HepG2 (cell line): ENCODE measurements at regions not wholly inside any gene's neighbourhood (a gene's known extent, or its start where the extent isn't known, plus 50 kb on each side); places are given as distances from the start of the nearest gene placed in this dataset.

Experiments
- ATAC-seq: fragments of 200-7000 bp; cut with Tn5 transposase; 3 replicates; pipeline ENCODE4 v1.9.1; 2020; ENCODE audit warnings: mild to moderate bottlenecking, moderate library complexity
- BruUV-seq: library from RNA; stranded (reverse); fragments of 400-500 nt; replicated peaks from 2 replicates; lab custom pipeline; 2021; lab: Mats Ljungman, UMichigan
- CTCF ChIA-PET: fragments of 300-600 bp; formaldehyde crosslinking; extraction: SDS; loops from one replicate; lab custom pipeline; 2021; ENCODE audit warnings: low total read pairs, inconsistent platforms, low intra/inter-chr PET ratio; lab: Yijun Ruan, JAX
- POLR2A ChIA-PET: fragments of 350-600 bp; sonication (Branson Sonifier 250); formaldehyde crosslinking; loops from one replicate; lab custom pipeline; 2020; ENCODE audit warnings: antibody characterized with exemption, inconsistent platforms; lab: Yijun Ruan, JAX
- DNase-seq: peaks from one replicate; pipeline ENCODE4 v3.0.0-alpha.2; 2015; ENCODE audit warnings: low spot score
- FAIRE-seq: peaks from 3 replicates; lab custom pipeline; 2011; peaks lifted over from hg19 to GRCh38; lab: Jason Lieb, UNC
- H2AFZ ChIP-seq: one replicate; pipeline ENCODE4 v1.6.1; 2011; ENCODE audit warnings: low read length, inconsistent platforms
- H3K27ac ChIP-seq: fragments of 300-600 bp; 3 replicates; pipeline ENCODE4 v1.8.0; 2011; ENCODE audit warnings: mixed run types, mild to moderate bottlenecking, mixed read lengths, low read length, inconsistent platforms; ENCODE audit not compliant: insufficient read depth; ENCODE audit errors: extremely low read length
- H3K27me3 ChIP-seq, 2 experiments: fragments of 200-600 bp in 1 of 2; 2 replicates in 1 of 2; 3 replicates in 1 of 2; pipeline versions ENCODE4 v1.6.0 to v1.8.0; 2011; ENCODE audit warnings: low read length in 2 of 2, mild to moderate bottlenecking in 2 of 2, moderate library complexity in 2 of 2, inconsistent platforms in 1 of 2; ENCODE audit not compliant: insufficient read depth in 2 of 2, control insufficient read depth in 1 of 2
- H3K36me3 ChIP-seq, 2 experiments: fragments of 200-600 bp in 1 of 2; replicated peaks in 1 of 2; 2 replicates in 1 of 2; 3 replicates in 1 of 2; pipeline versions ENCODE4 v1.5.1 to v1.8.0; 2011; ENCODE audit warnings: low read length in 2 of 2, inconsistent platforms in 1 of 2; ENCODE audit not compliant: insufficient read depth in 2 of 2, control insufficient read depth in 1 of 2
- H3K4me1 ChIP-seq: 2 replicates; pipeline ENCODE4 v1.5.1; 2012; ENCODE audit warnings: low read length, inconsistent platforms; ENCODE audit not compliant: insufficient read depth
- H3K4me2 ChIP-seq: 2 replicates; pipeline ENCODE4 v1.6.0; 2011; ENCODE audit warnings: low read depth, low read length, inconsistent platforms
- H3K4me3 ChIP-seq, 3 experiments: fragments of 200-600 bp in 1 of 3; sonication (generic), shearing (Covaris generic) in 1 of 3; replicated peaks in 1 of 3; 2 replicates each; pipeline ENCODE4 v1.5.1; 2011 to 2016; ENCODE audit warnings: low read length in 3 of 3, inconsistent platforms in 2 of 3, low read depth in 2 of 3, mild to moderate bottlenecking in 2 of 3, control low read depth in 1 of 3, mixed read lengths in 1 of 3; ENCODE audit not compliant: insufficient read depth in 1 of 3
- H3K79me2 ChIP-seq: one replicate; pipeline ENCODE4 v1.6.1; 2011; ENCODE audit warnings: low read length, inconsistent platforms; ENCODE audit not compliant: insufficient read depth
- H3K9ac ChIP-seq: 2 replicates; pipeline ENCODE4 v1.6.0; 2011; ENCODE audit warnings: mild to moderate bottlenecking, low read depth, low read length, inconsistent platforms; ENCODE audit not compliant: insufficient read depth
- H3K9me3 ChIP-seq: 2 replicates; pipeline ENCODE4 v1.5.1; 2012; ENCODE audit warnings: mild to moderate bottlenecking, low read length
- H4K20me1 ChIP-seq: 2 replicates; pipeline ENCODE4 v1.6.0; 2011; ENCODE audit warnings: inconsistent platforms, mild to moderate bottlenecking, low read length, moderate library complexity; ENCODE audit not compliant: insufficient read depth
- ETV5 ChIP-seq: IDR thresholded peaks from 2 replicates; pipeline ENCODE4 v1.6.1; 2018; ENCODE audit warnings: missing biosample characterization, missing genetic modification reagents, inconsistent platforms, borderline replicate concordance
- GLI4 ChIP-seq: sonication (generic); formaldehyde crosslinking; IDR thresholded peaks from 2 replicates; pipeline ENCODE4 v1.5.1; 2020; ENCODE audit warnings: missing genetic modification reagents, mild to moderate bottlenecking, moderate library complexity, borderline replicate concordance
- GPBP1L1 ChIP-seq: sonication (generic); formaldehyde crosslinking; IDR thresholded peaks from 2 replicates; pipeline ENCODE4 v1.5.0; 2020; ENCODE audit warnings: mild to moderate bottlenecking, missing genetic modification reagents
- SNAI1 ChIP-seq: sonication (generic); formaldehyde crosslinking; IDR thresholded peaks from 2 replicates; pipeline ENCODE4 v1.5.0; 2020; ENCODE audit warnings: mild to moderate bottlenecking, missing genetic modification reagents, borderline replicate concordance
- SNRNP70 ChIP-seq: fragments of 200-400 bp; formaldehyde crosslinking; IDR thresholded peaks from 2 replicates; pipeline ENCODE4 v1.6.1; 2017; ENCODE audit warnings: mild to moderate bottlenecking, low read depth, low read length, moderate library complexity
- SOX13 ChIP-seq, 3 experiments: fragments of 450-650 bp in 1 of 3; sonication (generic) in 1 of 3; formaldehyde crosslinking in 1 of 3; IDR thresholded peaks in 2 of 3; conservative IDR thresholded peaks in 1 of 3; 2 replicates each; pipeline versions ENCODE4 v1.5.0 to v1.6.1; 2016 to 2020; ENCODE audit warnings: antibody characterized with exemption in 1 of 3, mild to moderate bottlenecking in 1 of 3, missing compliant biosample characterization in 1 of 3, missing genetic modification reagents in 1 of 3, moderate library complexity in 1 of 3
- TFAP4 ChIP-seq: sonication (generic); IDR thresholded peaks from 2 replicates; pipeline ENCODE4 v1.6.1; 2016; ENCODE audit warnings: low read depth, borderline replicate concordance
- ZNF207 ChIP-seq: fragments of 450-650 bp; IDR thresholded peaks from 2 replicates; pipeline ENCODE4 v1.6.1; 2016; ENCODE audit warnings: antibody characterized with exemption, borderline replicate concordance
- ZNF263 ChIP-seq: sonication (generic); formaldehyde crosslinking; IDR thresholded peaks from 2 replicates; pipeline ENCODE4 v1.4.0; 2020; ENCODE audit warnings: missing genetic modification reagents
- ZNF326 ChIP-seq: sonication (generic); formaldehyde crosslinking; IDR thresholded peaks from 2 replicates; pipeline ENCODE4 v1.4.0; 2020; ENCODE audit warnings: missing genetic modification reagents, borderline replicate concordance
- ZNF512B ChIP-seq: sonication (generic); formaldehyde crosslinking; IDR thresholded peaks from 2 replicates; pipeline ENCODE4 v1.5.1; 2020; ENCODE audit warnings: missing genetic modification reagents, mild to moderate bottlenecking, borderline replicate concordance
- ZSCAN25 ChIP-seq: sonication (generic); formaldehyde crosslinking; IDR thresholded peaks from 2 replicates; pipeline ENCODE4 v1.8.0; 2022; ENCODE audit warnings: mild to moderate bottlenecking, missing genetic modification reagents
- WGBS: methylation state at CpG from one replicate; pipeline ENCODE4 v1.1.6; 2017; ENCODE audit warnings: low lambda C conversion rate; 5-methylcytosine and 5-hydroxymethylcytosine counted together
- in situ Hi-C: cut with HindIII; loops from 2 replicates; pipeline ENCODE4 v1.10.0; 2017; ENCODE audit warnings: low pct_unique_long_range_greater_than_20kb; ENCODE audit not compliant: extremely low pct_ligation_motif_present
- intact Hi-C: fragments of 100-400 bp; cut with micrococcal nuclease; formaldehyde crosslinking; loops from one replicate; pipeline ENCODE4 v1.10.0; 2022; ENCODE audit not compliant: unreplicated experiment

- TF ChIP-seq ZSCAN25 (CRISPR knock-in tag) (no peak), GPBP1L1 (no peak), ZNF512B (CRISPR knock-in tag) (no peak), SNRNP70 (no peak), ZNF326 (no peak), ETV5 (no peak), ZNF207 (no peak)
- TF ChIP-seq, all 625 proteins: peak for 0
Measured at GRCh38 chr3:35241236-35241635, 398.1 kb upstream of the ARPP21 start (continued).

GRCh38 chr3:35254917-35255316 lies 384.4 kb upstream of the ARPP21 start:
- Histone ChIP-seq H3K36me3 (no peaks in the 10 kb centered on the region), H2AFZ (no peak overlapping the region), H4K20me1 (no peaks in the 10 kb centered on the region), H3K4me2 (no peak overlapping the region), H3K9ac (no peak overlapping the region), H3K27ac (no peak overlapping the region), H3K79me2 (no peaks in the 10 kb centered on the region), H3K4me3 (no peak overlapping the region), H3K4me1 (no peaks in the 10 kb centered on the region), H3K9me3 (peaks cover 34% of the 10 kb centered on the region), H3K27me3 (no peaks in the 10 kb centered on the region)
- no peak for DNase-seq
- in situ Hi-C loops (no loop called here), intact Hi-C loops (no loop called here)
- 2% methylated on average over 4 of the region's 4 CpGs for WGBS
- ChIA-PET POLR2A (no interaction called here), CTCF (no interaction called here)
- ATAC-seq = no peak
- no TSS peak for BruUV-seq
- FAIRE-seq = no peak
- no peak for TF ChIP-seq SOX13 (IDR thresholded peaks at IDR 0.05)
- no peak for TF ChIP-seq SOX13 (CRISPR knock-in tag; conservative IDR thresholded peaks at IDR 0.05 in 1 of 2, IDR thresholded peaks at IDR 0.05 in 1 of 2)
- TF ChIP-seq SNAI1 = no peak
- TF ChIP-seq ZNF263 (CRISPR knock-in tag) = no peak
- TF ChIP-seq TFAP4 = no peak
- no peak for TF ChIP-seq GLI4 (CRISPR knock-in tag)
